ENCODE measurements at regions not wholly inside any gene's neighbourhood (a gene's known extent, or its start where the extent isn't known, plus 50 kb on each side); places are given as distances from the start of the nearest gene placed in this dataset.
A peak's percentile ranks its signal among the peaks of the same experiment; 100 is the strongest.

DNA sequence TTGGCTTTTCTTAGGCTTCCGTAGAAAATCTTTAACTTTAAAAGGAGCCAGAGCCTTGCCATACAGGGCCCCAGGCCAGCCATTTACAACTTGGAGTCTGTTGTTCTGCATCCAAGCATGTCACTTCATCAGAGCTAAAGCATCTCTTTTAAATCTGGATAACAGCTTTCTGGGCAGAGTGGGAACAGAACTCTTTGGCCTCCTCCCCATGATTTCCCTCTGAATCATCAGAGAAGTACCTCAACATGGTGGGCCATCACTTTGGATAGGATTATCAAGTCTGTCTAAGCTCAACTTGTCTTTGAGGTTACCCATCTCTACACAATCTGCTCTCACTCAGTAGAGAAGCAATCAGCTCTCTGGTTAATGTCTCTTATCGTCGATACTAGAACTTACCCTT, 170.9 kb downstream of the SLC6A15 start:
- DNase-seq (ENCODE audit: low spot score), result no peak

GRCh38 chr12:84741031-84741430, 171.6 kb downstream of the SLC6A15 start:
- no peak for DNase-seq (ENCODE audit: low spot score)

DNA sequence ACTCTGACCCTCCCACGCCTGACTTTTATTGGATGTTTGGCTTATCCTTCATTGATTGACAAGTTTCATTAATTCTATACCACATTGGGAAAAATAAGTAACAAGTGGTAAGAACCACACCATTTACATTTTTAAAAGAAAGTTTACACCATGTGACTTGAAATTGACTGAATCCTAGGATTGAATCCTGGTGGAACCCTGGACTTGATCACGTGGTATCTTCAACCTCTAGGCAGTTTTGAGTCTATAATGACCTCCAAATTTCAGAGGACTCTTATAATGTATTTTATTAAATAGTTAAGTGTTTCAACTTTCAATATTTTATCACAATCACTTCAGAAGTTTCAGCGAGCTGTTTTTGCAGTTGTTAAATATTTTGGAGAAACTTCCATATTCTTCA, 172.0 kb downstream of the SLC6A15 start:
- no peak for DNase-seq (ENCODE audit: low spot score)

- peak; percentile 39 for DNase-seq (ENCODE audit: low spot score)
Measured at GRCh38 chr12:84738481-84738972, 174.1 kb downstream of the SLC6A15 start.

DNA sequence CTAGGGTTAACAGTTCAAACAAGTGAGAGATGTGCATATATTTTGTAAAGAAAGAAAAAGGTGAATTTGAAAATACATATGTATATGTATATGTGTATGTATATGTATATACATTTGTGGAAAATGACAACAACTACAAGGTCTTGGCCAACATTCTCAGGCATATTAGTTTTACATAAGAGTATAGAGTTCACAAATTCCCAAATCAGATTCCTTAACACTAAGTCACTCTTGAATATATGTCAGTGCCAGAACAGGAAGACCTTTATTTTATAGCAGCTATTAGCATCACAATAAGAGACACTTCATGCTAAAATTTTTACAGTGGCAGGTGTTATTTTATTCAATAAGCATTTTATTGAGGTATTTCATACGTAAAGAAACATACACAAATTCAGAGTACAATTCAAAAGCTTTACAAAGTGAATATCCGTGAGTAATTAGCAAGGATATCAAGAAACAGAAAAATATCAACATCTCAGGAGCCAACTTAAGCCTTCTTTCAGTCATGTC, 179.7 kb downstream of the SLC6A15 start:
- DNase-seq (ENCODE audit: low spot score), result no peak

DNA sequence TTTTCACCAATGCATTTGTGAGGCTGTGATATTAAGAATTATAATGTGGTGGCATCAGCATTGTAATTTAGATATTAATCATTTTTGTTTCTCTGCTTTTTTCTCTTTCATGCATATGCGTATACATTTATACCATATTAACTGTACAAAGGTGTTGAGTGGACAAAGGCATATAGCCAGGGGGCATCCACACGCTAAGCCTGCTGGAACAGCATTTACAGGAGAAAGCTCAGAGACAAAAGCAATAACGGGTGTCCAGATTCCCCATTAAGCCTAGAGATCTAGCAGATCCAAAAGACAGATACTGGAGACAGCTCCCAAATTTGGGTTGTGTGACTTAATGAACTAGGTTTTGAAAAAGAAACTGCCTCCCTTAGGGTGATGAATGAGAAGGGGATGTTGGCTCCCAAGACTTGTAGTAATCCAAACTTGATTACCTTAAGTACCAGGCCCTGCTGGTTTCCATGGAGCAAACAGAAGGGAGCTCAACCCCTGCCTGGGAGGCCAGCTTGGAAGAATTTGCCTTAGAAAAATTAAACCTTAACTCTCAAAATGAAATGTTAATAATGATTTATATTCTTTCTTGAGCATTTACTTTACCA, 181.9 kb downstream of the SLC6A15 start:
- no peak for DNase-seq (ENCODE audit: low spot score)

GRCh38 chr12:84727961-84728360, 184.6 kb downstream of the SLC6A15 start:
- no peak for DNase-seq (ENCODE audit: low spot score)

DNA sequence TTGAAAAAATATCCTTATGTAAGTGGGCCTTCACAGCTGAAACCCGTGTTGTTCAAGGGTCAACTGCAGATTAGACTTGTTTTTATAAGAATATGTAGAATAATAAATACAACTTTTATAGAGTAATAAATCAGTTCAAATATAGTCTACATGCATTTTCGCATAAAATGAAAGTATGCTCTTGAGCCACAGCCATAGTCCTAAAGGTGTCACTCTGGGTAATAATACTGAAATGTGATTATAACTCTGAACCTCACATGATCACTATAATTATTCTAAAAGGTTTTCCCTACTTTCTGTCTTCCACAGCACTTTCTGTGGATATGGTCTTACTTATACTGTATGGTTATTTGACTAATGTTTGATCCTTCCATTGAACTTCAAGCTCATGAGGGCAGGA, 185.8 kb downstream of the SLC6A15 start:
- DNase-seq (ENCODE audit: low spot score), result no peak

GRCh38 chr12:84723988-84724387, 188.6 kb downstream of the SLC6A15 start:
- no peak for DNase-seq (ENCODE audit: low spot score)

DNA sequence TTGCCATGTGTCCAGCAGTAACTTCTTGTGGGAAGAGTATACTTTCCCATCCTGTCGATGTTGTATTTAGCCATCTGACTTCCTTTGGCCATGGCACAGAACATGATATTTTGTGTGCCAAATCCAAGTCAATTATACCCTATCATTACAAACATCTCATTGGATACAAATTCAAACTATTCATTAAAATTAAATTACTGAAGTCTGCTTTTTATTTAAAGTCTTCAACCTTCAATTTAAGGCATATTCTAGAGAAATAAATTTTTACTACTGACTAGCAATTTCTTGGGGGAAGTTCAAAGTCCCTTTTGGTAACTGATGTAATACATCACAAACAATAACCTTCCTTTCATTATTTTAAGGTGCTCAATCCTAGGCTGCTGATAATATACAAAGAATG, 192.6 kb downstream of the SLC6A15 start:
- no peak for DNase-seq (ENCODE audit: low spot score)

DNA sequence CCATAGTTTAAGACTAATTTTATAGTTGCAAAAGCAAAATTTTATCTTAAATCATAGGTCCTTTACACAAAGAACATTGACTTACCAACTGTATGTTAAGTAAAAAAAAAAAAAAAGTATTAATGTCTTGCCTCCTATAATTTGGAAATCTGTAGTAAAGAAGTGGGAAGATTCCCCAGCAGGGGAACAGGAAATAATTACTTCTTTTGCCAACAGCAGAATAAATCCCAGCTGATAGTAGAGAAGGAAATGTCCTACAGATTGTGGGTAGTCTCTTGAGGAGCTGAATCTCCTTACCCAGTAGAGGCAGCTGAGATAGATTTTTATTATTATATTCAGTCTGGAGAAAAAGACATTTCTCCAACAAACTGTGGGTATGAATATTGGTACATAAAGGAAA, 193.7 kb downstream of the SLC6A15 start:
- DNase-seq (ENCODE audit: low spot score), result no peak

- DNase-seq (ENCODE audit: low spot score), result no peak
Measured at GRCh38 chr12:84712747-84713146, 199.9 kb downstream of the SLC6A15 start.

- no peak for DNase-seq (ENCODE audit: low spot score)
Measured at GRCh38 chr12:84706374-84706773, 206.2 kb downstream of the SLC6A15 start.

DNA sequence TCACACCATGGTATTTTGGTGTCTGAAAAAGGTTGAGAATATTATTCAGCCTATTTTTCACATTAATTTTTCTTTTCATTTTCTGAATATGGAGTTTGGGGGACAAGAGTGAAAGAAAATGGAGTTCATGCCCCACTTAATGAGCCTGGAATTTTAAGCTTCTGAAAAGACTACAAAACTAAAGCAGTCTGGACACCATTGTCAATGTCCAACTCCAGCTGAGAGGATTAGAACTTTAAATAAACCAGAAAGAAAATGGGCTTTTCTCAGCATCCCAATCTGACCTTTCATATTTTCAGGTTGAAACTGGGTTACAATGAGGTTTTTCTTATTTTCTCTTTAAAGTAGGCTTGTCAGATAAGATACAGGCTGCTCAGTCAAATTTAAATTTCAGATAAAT, 207.7 kb downstream of the SLC6A15 start:
- DNase-seq (ENCODE audit: low spot score), result no peak

GRCh38 chr12:84702001-84702400, 210.6 kb downstream of the SLC6A15 start:
- no peak for DNase-seq (ENCODE audit: low spot score)

- peak; percentile 48 for DNase-seq (ENCODE audit: low spot score)
Measured at GRCh38 chr12:84701041-84701440, 211.6 kb downstream of the SLC6A15 start.

DNA sequence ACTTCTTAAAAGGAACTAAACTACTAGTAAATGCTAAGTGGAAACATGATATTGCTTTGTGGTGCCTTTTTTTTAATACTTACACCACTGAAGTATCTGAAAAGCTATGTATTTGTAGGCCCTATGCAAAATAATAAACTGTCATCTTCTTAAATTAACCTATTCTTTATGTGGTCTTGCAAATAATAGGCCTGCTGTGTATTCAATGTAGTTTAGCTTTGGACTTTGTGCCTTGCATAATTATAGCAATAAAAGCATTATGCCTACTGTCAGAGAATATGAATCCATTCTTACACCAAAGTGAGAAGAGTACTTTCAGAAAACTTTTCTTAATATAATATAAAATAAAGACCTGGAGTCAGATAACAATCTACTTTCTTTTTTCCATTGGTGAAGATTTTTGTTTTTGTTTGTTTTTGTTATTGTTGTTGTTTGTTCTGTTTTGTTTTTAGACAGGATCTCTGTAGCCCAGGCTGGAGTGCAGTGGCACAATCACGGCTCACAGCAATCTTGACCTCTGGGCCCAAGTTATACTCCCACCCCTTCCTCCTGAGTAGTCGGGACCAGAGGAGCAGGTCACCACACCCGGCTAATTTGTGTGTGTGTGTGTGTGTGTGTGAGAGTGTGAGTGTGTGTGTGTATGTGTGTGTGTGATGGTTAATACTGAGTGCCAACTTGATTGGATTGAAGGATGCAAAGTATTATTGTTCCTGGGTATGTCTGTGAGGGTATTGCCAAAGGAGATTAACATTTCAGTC, 213.8 kb downstream of the SLC6A15 start:
- DNase-seq (ENCODE audit: low spot score), result no peak

DNA sequence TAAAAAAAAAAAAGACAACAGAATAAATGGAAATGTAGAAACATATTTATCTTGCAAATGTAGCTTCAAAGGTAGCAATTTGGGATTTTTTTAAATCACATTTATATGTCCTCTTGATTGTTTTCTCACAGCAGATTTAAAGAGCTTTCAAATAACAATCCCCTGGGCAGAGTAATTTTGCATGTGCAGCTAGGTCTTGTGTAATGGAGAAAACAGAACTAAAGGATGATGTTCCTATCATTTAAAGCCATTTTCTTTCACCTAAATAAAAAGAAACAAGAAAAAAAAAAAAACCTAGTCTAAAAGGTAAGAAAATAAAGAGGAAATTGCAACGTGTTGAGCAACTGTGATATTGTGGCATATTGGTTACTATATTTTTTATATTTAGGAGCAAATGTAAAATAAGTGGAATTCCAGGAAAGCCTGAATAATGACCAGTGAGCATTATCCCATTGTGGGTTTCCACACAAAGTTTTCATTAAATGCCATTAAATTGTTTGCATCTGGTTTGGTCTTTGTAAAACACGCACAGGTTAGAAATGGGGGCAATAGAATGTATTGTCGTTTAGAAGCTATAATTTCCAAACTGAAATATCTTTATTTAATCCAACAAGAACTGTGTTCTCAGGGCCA, 215.6 kb downstream of the SLC6A15 start:
- DNase-seq (ENCODE audit: low spot score), result peak; percentile 20

DNA sequence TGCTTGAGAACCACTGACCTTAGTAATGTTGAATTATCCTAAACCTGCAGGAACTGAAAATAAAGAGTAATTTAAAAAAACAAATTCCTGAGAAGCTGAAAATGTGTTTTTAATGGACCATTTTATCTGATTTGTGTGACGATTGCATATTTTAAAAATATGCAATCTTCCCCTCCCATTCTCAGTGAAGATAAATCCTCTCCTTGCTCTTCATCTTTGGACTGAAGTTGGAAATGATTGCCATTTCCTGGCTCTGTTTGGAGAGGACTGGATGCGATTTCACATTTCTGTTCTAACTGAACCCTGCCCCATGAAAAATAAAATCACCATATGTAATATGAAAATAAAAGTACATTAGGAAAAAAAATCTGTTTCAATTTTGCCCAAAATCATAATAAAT, 216.3 kb downstream of the SLC6A15 start:
- DNase-seq (ENCODE audit: low spot score), result peak; percentile 4

DNA sequence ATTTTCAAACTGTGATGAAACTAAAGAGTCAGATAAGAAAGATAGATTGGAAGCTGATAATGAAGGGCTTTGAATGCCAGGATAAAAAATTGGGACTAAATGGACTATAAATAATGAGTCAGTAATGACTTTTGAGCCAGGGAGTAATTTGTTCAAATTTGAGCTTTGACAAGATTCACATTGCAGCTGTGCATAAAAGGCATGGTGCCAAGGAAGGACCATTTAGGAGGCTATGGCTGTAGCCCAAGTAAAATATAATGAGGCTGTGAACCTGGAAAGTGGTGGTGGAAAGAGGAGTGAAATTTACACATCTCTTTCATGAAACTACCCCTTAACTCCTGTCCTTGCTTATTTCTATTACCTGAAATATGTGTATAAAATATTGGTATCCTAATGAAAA, 218.5 kb downstream of the SLC6A15 start:
- DNase-seq (ENCODE audit: low spot score), result no peak

- DNase-seq (ENCODE audit: low spot score), result no peak
Measured at GRCh38 chr12:84692071-84692470, 220.5 kb downstream of the SLC6A15 start.

DNA sequence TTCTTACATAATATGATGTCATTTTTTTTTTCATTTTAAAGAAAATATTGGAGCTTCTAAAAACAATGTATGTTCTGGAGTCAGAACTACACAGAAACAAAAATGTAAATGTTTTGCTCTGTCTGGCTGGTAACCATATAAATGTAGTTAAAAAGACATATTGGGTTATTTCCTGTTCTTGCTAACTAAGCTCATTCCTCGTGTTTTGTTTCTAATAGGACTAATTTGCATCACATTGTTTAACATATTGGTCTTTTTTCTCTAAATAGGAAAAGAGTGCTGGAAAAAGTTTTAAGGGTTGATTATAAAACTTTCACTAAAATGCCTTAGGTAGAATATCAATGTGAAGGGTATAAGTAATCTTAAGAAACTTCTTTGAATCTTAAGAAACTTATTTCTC, 221.3 kb downstream of the SLC6A15 start:
- DNase-seq (ENCODE audit: low spot score), result no peak

GRCh38 chr12:84689638-84690037, 223.0 kb downstream of the SLC6A15 start:
- no peak for DNase-seq (ENCODE audit: low spot score)
